PFSK-1 (cell line): ENCODE measurements at regions not wholly inside any gene's neighbourhood (a gene's known extent, or its start where the extent isn't known, plus 50 kb on each side); places are given as distances from the start of the nearest gene placed in this dataset.

Source experiments
- FOXP2 ChIP-seq: optimal IDR thresholded peaks from 2 replicates; pipeline ENCODE3; 2011; ENCODE audit warnings: borderline replicate concordance, control low read depth, inconsistent platforms; ENCODE audit not compliant: insufficient read depth; ENCODE audit errors: extremely low read length, extremely low read depth
- POLR2AphosphoS5 ChIP-seq: IDR thresholded peaks from 2 replicates; pipeline ENCODE4 v1.6.1; 2012; ENCODE audit warnings: low read depth, mild to moderate bottlenecking, control low read depth, low read length, moderate library complexity
- REST ChIP-seq, 2 experiments: IDR thresholded peaks; 2 replicates each; pipeline versions ENCODE4 v1.6.1 to v1.8.0; 2011 to 2012; ENCODE audit warnings: low read depth in 2 of 2, low read length in 2 of 2, control low read depth in 1 of 2, inconsistent platforms in 1 of 2, mild to moderate bottlenecking in 1 of 2, moderate library complexity in 1 of 2; ENCODE audit not compliant: insufficient read depth in 1 of 2
- SIN3A ChIP-seq: IDR thresholded peaks from 2 replicates; pipeline ENCODE4 v1.6.1; 2012; ENCODE audit warnings: mild to moderate bottlenecking, low read length, moderate library complexity, borderline replicate concordance; ENCODE audit not compliant: insufficient read depth
- TAF1 ChIP-seq: IDR thresholded peaks from 2 replicates; pipeline ENCODE4 v1.6.1; 2012; ENCODE audit warnings: low read length, control low read depth, borderline replicate concordance; ENCODE audit not compliant: insufficient read depth

GRCh38 chr19:28541029-28541428, 671.9 kb downstream of the UQCRFS1 start:
- TF ChIP-seq POLR2AphosphoS5 (no peak), TAF1 (no peak), SIN3A (no peak), FOXP2 (no peak), REST (IDR thresholded peaks at IDR 0.05; ENCODE audit: insufficient read depth in 1 of 2, low read depth in 2 of 2, low read length in 2 of 2) (no peak)

- TF ChIP-seq FOXP2 = no peak
- no peak for TF ChIP-seq POLR2AphosphoS5
- no peak for TF ChIP-seq SIN3A
- TF ChIP-seq REST (IDR thresholded peaks at IDR 0.05; ENCODE audit: insufficient read depth in 1 of 2, low read depth in 2 of 2, low read length in 2 of 2) = no peak
- TF ChIP-seq TAF1 = no peak
These were observed 673.2 kb downstream of the UQCRFS1 start for GRCh38 chr19:28539759-28540158.

GRCh38 chr19:28537896-28538295, 675.1 kb downstream of the UQCRFS1 start:
- no peak for TF ChIP-seq REST (IDR thresholded peaks at IDR 0.05; ENCODE audit: insufficient read depth in 1 of 2, low read depth in 2 of 2, low read length in 2 of 2)
- no peak for TF ChIP-seq POLR2AphosphoS5
- TF ChIP-seq TAF1 = no peak
- TF ChIP-seq SIN3A = no peak
- TF ChIP-seq FOXP2 = no peak

- TF ChIP-seq REST (IDR thresholded peaks at IDR 0.05; ENCODE audit: insufficient read depth in 1 of 2, low read depth in 2 of 2, low read length in 2 of 2) (no peak), POLR2AphosphoS5 (no peak), TAF1 (no peak), FOXP2 (no peak), SIN3A (no peak)
These were observed 675.9 kb downstream of the UQCRFS1 start for GRCh38 chr19:28537079-28537478.

- no peak for TF ChIP-seq FOXP2
- no peak for TF ChIP-seq POLR2AphosphoS5
- TF ChIP-seq TAF1 = no peak
- TF ChIP-seq SIN3A = no peak
- no peak for TF ChIP-seq REST (IDR thresholded peaks at IDR 0.05; ENCODE audit: insufficient read depth in 1 of 2, low read depth in 2 of 2, low read length in 2 of 2)
These were observed 677.6 kb downstream of the UQCRFS1 start for GRCh38 chr19:28535352-28535775.
